ENCODE measurements at regions not wholly inside any gene's neighbourhood (a gene's known extent, or its start where the extent isn't known, plus 50 kb on each side); places are given as distances from the start of the nearest gene placed in this dataset.

DNA sequence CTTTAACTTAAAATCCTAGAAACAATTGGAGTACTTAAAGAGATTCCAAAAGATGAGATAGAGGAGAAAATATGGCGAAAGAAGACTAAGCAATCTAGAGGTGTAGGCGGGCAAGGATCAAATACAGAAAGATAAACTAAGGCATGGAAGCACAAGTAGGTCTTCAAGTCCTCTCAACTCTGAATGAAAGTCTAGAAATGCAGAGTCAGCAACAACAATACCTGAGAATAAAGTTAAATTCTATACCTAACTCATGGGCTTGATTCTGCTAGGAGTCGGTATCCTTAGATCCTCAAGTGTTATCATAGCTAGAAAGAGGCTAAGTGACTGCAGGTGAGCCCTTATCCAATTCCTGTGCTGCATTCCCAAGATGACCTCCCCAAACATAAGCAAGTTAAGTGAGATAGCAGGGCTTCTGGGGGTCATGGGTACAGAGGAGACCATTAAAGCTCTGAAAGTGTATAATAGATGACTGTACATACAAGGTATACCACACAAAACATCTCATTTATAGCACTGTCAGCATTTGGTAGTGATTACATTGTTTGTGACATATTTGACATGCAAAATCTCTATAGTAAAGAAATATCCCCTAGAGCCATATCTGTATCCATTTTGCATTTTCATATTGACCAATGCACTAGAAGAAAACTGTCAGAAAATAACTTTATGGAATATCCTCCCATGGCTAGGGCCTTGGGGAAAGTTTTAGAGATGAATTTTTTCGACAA lies 82.5 kb upstream of the ARID2 start:
- H3K4me1 ChIP-seq = no peaks in the 10 kb centered on the region
- H3K4me3 ChIP-seq = no peak overlapping the region
- no peaks in the 10 kb centered on the region for H3K36me3 ChIP-seq
- no peak for DNase-seq
- no peaks in the 10 kb centered on the region for H3K9me3 ChIP-seq
- TF ChIP-seq, protein P1, sequence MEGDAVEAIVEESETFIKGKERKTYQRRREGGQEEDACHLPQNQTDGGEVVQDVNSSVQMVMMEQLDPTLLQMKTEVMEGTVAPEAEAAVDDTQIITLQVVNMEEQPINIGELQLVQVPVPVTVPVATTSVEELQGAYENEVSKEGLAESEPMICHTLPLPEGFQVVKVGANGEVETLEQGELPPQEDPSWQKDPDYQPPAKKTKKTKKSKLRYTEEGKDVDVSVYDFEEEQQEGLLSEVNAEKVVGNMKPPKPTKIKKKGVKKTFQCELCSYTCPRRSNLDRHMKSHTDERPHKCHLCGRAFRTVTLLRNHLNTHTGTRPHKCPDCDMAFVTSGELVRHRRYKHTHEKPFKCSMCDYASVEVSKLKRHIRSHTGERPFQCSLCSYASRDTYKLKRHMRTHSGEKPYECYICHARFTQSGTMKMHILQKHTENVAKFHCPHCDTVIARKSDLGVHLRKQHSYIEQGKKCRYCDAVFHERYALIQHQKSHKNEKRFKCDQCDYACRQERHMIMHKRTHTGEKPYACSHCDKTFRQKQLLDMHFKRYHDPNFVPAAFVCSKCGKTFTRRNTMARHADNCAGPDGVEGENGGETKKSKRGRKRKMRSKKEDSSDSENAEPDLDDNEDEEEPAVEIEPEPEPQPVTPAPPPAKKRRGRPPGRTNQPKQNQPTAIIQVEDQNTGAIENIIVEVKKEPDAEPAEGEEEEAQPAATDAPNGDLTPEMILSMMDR (IDR thresholded peaks at IDR 0.05) = no peak
- intact Hi-C loops (cut with DNase I; ENCODE audit: low total_unique reads) = no loop called here
- H3K27me3 ChIP-seq = no peaks in the 10 kb centered on the region
- no peak overlapping the region for H3K27ac ChIP-seq

DNA sequence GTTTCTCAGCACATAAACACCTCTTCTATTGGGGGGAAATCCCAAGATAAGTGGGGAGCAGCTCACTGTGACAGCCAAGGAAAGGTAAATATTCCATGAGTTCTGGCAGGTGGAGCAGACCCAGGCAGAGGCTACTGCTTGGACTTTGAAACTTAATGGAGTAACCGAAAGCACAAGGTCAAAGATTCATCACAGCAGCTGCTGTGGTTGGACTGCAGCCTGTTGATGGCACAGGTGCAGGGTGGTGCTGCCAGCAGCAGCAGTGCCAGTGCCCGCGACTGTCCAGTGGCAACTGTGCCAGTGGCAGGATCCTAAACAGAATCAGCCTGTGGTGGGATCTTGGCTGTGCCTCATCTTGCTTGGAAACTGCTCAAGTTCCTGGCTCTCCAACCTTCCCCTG lies 81.4 kb upstream of the ARID2 start:
- Histone ChIP-seq H3K27me3 (no peaks in the 10 kb centered on the region), H3K9me3 (no peaks in the 10 kb centered on the region), H3K4me3 (no peak overlapping the region), H3K4me1 (no peaks in the 10 kb centered on the region), H3K36me3 (no peaks in the 10 kb centered on the region), H3K27ac (no peak overlapping the region)
- intact Hi-C loops (cut with DNase I; ENCODE audit: low total_unique reads) = no loop called here
- TF ChIP-seq, protein P1 (IDR thresholded peaks at IDR 0.05) = no peak
- no peak for DNase-seq

DNA sequence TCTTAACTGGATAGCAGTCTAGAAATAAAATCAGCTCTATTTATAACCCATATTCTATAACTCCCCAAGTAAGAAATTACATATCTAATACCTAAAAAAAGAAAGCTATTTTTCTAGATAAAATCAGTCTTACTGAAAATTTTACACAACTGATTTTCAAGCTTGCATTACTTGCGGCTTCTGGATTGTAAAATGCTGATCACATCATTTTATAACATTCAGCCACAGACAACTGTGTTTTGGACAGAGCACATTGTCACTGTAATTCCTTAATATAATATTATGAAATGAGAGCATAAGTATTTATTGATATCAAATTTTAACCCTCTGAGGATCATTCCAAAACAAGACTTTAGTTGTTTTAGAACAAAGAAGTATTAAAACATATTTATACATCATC lies 78.5 kb upstream of the ARID2 start:
- intact Hi-C loops (cut with DNase I; ENCODE audit: low total_unique reads) = no loop called here
- H3K36me3 ChIP-seq = no peaks in the 10 kb centered on the region
- no peak overlapping the region for H3K4me3 ChIP-seq
- TF ChIP-seq, protein P1 (IDR thresholded peaks at IDR 0.05) = no peak
- H3K4me1 ChIP-seq = no peaks in the 10 kb centered on the region
- H3K9me3 ChIP-seq = no peaks in the 10 kb centered on the region
- DNase-seq = no peak
- H3K27me3 ChIP-seq = no peaks in the 10 kb centered on the region
- H3K27ac ChIP-seq = no peak overlapping the region

GRCh38 chr12:45654002-45654665 lies 75.4 kb upstream of the ARID2 start:
- H3K4me1 ChIP-seq = no peaks in the 10 kb centered on the region
- no peak overlapping the region for H3K27ac ChIP-seq
- no peak overlapping the region for H3K4me3 ChIP-seq
- no peak for DNase-seq
- no peaks in the 10 kb centered on the region for H3K9me3 ChIP-seq
- no peaks in the 10 kb centered on the region for H3K36me3 ChIP-seq
- no peaks in the 10 kb centered on the region for H3K27me3 ChIP-seq
- intact Hi-C loops (cut with DNase I; ENCODE audit: low total_unique reads) = no loop called here
- TF ChIP-seq, protein P1 (IDR thresholded peaks at IDR 0.05) = no peak

- no peaks in the 10 kb centered on the region for H3K27me3 ChIP-seq
- no peak for DNase-seq
- no peak overlapping the region for H3K27ac ChIP-seq
- intact Hi-C loops (cut with DNase I; ENCODE audit: low total_unique reads) = no loop called here
- no peaks in the 10 kb centered on the region for H3K9me3 ChIP-seq
- no peak overlapping the region for H3K4me3 ChIP-seq
- TF ChIP-seq, protein P1 (IDR thresholded peaks at IDR 0.05) = no peak
- H3K4me1 ChIP-seq = no peaks in the 10 kb centered on the region
- H3K36me3 ChIP-seq = no peaks in the 10 kb centered on the region
Observed at GRCh38 chr12:45655186-45655585, 74.3 kb upstream of the ARID2 start.

Data from tibial artery (tissue), 4 donors.